Kidney (tissue), 13 donors: ENCODE measurements at regions not wholly inside any gene's neighbourhood (a gene's known extent, or its start where the extent isn't known, plus 50 kb on each side); places are given as distances from the start of the nearest gene placed in this dataset.
A peak's percentile ranks its signal among the peaks of the same experiment; 100 is the strongest.

ENCODE experiments used
- DNase-seq, 5 donors: peaks; one replicate each; pipeline ENCODE4 v3.0.0-alpha.2; 2013 to 2020
- FAIRE-seq: peaks from 2 replicates; lab custom pipeline; 2012; peaks lifted over from hg19 to GRCh38; lab: Jason Lieb, UNC
- H3K27ac ChIP-seq, 2 donors: one replicate each; pipeline ENCODE4 v1.7.0; 2013; ENCODE audit warnings: low read depth in 2 of 2, low read length in 2 of 2, inconsistent platforms in 1 of 2
- H3K27me3 ChIP-seq: one replicate; pipeline ENCODE4 v1.7.1; 2013; ENCODE audit warnings: low read length, inconsistent platforms; ENCODE audit not compliant: control insufficient read depth, insufficient read depth
- H3K36me3 ChIP-seq, 3 donors: one replicate each; pipeline versions ENCODE4 v1.7.0 to v1.7.1; 2013; ENCODE audit warnings: low read length in 3 of 3, control low read depth in 1 of 3, inconsistent platforms in 1 of 3; ENCODE audit not compliant: insufficient read depth in 3 of 3, control insufficient read depth in 2 of 3
- H3K4me1 ChIP-seq, 3 donors: one replicate each; pipeline versions ENCODE4 v1.7.0 to v1.7.1; 2013; ENCODE audit warnings: low read length in 3 of 3, inconsistent platforms in 1 of 3, low read depth in 1 of 3; ENCODE audit not compliant: control insufficient read depth in 2 of 3, insufficient read depth in 2 of 3
- H3K4me3 ChIP-seq, 3 donors: one replicate each; pipeline versions ENCODE4 v1.7.0 to v1.8.1; 2013; ENCODE audit warnings: low read length in 3 of 3, control low read depth in 1 of 3, inconsistent platforms in 1 of 3
- H3K9ac ChIP-seq, 3 donors: one replicate each; pipeline versions ENCODE4 v1.7.0 to v1.7.1; 2013; ENCODE audit warnings: low read length in 3 of 3, control low read depth in 1 of 3, inconsistent platforms in 1 of 3
- H3K9me3 ChIP-seq, 3 donors: one replicate each; pipeline versions ENCODE4 v1.7.0 to v1.7.1; 2013; ENCODE audit warnings: low read length in 3 of 3, control low read depth in 1 of 3, inconsistent platforms in 1 of 3; ENCODE audit not compliant: control insufficient read depth in 2 of 3, insufficient read depth in 1 of 3
- CTCF ChIP-seq: IDR thresholded peaks from 3 replicates; pipeline ENCODE4 v1.5.1; 2012; ENCODE audit warnings: mild to moderate bottlenecking, moderate library complexity, borderline replicate concordance; ENCODE audit not compliant: insufficient read depth; ENCODE audit errors: extremely low read depth
- intact Hi-C: fragments of 100-400 bp; cut with DNase I; formaldehyde crosslinking; loops from one replicate; pipeline ENCODE4 v1.11.1; 2022
- donor health status: control.
- donor health status: control.
- donor health status: control.
- donor health status: control.
- donor health status: control.
- donor health status: DM: yes; HTN: yes; CAD: no.
- donor health status: Normal renal cell carcinoma (clear cell type).

GRCh38 chr5:56746553-56747339 lies 68.6 kb upstream of the MAP3K1 start:
- no peak for TF ChIP-seq CTCF
- intact Hi-C loops, result no loop called here
- no peaks in the 10 kb centered on the region for H3K4me1 ChIP-seq
- DNase-seq, result peak in 1 of 5 donors; percentile 46
- no peak for FAIRE-seq
- H3K36me3 ChIP-seq, result no peaks in the 10 kb centered on the region
- no peaks in the 10 kb centered on the region for H3K27me3 ChIP-seq
- H3K9ac ChIP-seq, result no peak overlapping the region
- no peaks in the 10 kb centered on the region for H3K9me3 ChIP-seq
- no peak overlapping the region for H3K27ac ChIP-seq
- H3K4me3 ChIP-seq, result no peak overlapping the region

GRCh38 chr5:56745864-56746263 lies 69.5 kb upstream of the MAP3K1 start:
- H3K9me3 ChIP-seq, result no peaks in the 10 kb centered on the region
- FAIRE-seq, result no peak
- no peak for TF ChIP-seq CTCF
- no peak for DNase-seq
- H3K4me1 ChIP-seq, result no peaks in the 10 kb centered on the region
- no peaks in the 10 kb centered on the region for H3K27me3 ChIP-seq
- H3K27ac ChIP-seq, result no peak overlapping the region
- H3K4me3 ChIP-seq, result no peak overlapping the region
- H3K9ac ChIP-seq, result no peak overlapping the region
- H3K36me3 ChIP-seq, result no peaks in the 10 kb centered on the region
- intact Hi-C loops, result no loop called here

GRCh38 chr5:56740868-56741267 lies 74.5 kb upstream of the MAP3K1 start:
- DNase-seq (no peak), FAIRE-seq (no peak)
- intact Hi-C loops, result no loop called here
- Histone ChIP-seq H3K36me3 (no peaks in the 10 kb centered on the region), H3K9me3 (no peaks in the 10 kb centered on the region), H3K4me1 (no peaks in the 10 kb centered on the region), H3K27ac (no peak overlapping the region), H3K27me3 (no peaks in the 10 kb centered on the region), H3K4me3 (no peak overlapping the region), H3K9ac (no peak overlapping the region)
- TF ChIP-seq CTCF, result no peak
